HCEC 1CT (cell line): ENCODE measurements at regions not wholly inside any gene's neighbourhood (a gene's known extent, or its start where the extent isn't known, plus 50 kb on each side); places are given as distances from the start of the nearest gene placed in this dataset.
A peak's percentile ranks its signal among the peaks of the same experiment; 100 is the strongest.

ENCODE experiments used
- DNase-seq: peaks from one replicate; pipeline ENCODE4 v3.0.0-alpha.2; 2017

GRCh38 chr14:101047326-101047725 is 143.8 kb upstream of the RTL1 start:
- no peak for DNase-seq

DNA sequence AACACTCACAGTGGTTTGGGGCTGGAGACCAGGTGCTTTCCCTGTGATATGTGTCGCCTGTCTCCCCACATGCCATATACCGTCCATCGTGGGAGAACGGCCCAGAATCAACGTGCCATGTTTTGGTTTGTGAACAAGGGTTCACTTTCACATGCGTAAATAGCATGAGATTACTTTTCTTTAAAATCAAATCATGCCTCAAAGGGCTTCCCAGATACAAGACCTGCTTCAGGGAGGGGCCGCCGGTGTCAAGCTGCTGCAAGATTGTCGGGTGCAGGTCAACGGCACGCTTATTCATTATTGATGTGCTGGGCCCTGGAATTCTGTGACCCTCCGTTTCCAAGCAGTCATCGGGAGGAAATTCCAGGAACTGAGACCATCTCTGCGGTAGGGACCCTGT is 145.2 kb upstream of the RTL1 start:
- DNase-seq, result no peak

DNA sequence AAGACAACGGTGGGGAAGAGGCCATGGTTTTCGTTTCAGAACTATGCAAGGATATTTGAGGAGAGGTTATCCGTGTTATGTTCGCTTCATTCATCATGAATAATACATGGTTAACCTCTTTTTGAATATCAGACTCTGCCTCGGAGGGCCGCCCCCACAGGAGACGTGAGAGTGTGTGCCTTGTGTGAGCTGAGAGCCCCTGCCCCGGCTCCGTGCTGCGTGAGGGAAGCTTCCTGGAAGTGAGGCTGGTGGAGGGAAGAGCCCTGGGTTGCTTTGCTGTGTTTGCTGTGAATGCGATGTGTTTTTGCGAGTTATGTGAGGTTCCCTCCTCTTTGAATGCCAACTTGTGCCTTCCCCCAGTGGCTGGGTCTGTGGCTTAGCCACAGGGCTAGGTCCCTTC is 146.0 kb upstream of the RTL1 start:
- DNase-seq, result no peak

DNA sequence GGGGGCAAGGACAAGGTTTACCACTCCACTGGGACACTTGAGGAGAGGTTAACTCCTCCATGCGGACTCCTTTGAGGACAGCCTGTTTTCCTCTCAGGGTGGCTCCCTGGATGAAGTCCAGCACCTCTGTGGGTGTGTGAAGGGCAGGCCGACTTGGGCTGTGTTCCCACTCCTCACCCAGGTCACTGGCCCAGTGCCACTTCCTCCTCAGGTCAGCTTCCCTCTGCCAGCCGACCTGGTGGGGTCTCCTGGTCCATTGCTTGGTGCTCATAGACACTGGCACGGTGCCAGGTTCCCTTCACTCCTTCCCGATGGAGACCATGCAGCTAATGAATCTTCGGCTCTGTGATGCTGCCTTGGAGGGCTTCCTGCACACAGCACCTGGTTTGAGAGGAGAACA is 146.4 kb upstream of the RTL1 start:
- no peak for DNase-seq

- no peak for DNase-seq
Measured at GRCh38 chr14:101050901-101051490, 147.5 kb upstream of the RTL1 start.

DNA sequence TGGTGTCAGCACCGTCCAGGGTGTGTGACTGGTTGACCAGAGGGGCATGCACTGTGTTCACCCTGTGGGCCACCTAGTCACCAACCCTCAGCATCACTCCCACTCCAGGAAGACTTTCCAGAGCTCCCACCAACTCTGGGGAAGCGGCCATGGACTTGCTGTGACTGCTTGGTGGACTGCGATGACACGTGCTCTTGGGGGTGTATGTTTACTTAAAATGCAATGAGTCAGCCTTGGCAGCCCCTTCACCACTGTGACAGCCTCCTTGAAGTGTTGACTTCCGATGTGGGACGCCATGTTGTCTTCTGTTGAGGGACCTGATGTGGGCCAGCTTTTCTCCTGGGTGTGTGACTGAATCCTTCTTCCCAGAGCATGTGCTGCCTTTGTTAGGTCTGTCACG is 151.1 kb upstream of the RTL1 start:
- no peak for DNase-seq

- no peak for DNase-seq
Measured at GRCh38 chr14:101055106-101055662, 151.7 kb upstream of the RTL1 start.

GRCh38 chr14:101055776-101056374 is 152.4 kb upstream of the RTL1 start:
- no peak for DNase-seq

- DNase-seq, result no peak
Measured at GRCh38 chr14:101056446-101056845, 152.9 kb upstream of the RTL1 start.

- no peak for DNase-seq
Measured at GRCh38 chr14:101057394-101057793, 153.9 kb upstream of the RTL1 start.

DNA sequence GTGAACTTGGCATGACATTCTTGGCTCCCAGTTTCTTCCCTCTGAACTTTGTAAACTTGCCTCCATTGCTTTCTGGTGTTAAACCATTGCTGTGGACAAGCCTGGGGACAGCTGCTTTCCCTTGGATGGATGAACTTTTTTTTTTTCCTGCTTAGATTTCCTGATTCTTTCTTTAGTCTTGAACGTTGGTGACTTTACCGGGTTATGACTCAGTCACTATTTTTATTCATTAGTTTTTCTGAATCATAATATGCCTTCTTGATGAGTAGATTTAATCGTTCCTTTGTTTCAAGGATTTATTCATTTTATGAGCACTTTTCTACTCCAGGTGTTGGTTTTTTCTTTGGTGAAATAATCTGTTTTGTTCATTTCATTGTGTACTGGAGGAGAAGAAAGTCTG is 155.0 kb upstream of the RTL1 start:
- peak; percentile 36 for DNase-seq

DNA sequence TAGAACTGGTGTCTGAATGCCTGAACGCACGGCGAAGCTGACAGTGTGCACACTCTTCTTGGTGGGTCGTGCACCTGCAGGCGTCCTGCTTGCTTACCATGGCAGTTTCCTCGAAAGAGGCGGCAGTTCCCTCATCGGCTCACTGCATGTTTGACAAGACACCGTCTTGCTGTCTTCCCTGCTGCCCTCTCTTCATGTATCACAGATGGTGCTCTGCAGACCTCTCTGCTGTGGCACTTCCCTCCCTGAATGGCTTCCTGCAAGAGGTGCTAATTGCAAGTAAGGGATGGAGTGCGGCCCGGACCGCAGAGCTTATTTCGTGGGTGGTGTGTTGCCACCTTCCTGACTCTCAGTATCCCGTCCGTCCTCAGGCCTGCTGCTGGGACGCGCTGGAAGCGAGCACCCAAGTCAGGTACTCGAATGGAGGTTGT is 156.7 kb upstream of the RTL1 start:
- no peak for DNase-seq

DNA sequence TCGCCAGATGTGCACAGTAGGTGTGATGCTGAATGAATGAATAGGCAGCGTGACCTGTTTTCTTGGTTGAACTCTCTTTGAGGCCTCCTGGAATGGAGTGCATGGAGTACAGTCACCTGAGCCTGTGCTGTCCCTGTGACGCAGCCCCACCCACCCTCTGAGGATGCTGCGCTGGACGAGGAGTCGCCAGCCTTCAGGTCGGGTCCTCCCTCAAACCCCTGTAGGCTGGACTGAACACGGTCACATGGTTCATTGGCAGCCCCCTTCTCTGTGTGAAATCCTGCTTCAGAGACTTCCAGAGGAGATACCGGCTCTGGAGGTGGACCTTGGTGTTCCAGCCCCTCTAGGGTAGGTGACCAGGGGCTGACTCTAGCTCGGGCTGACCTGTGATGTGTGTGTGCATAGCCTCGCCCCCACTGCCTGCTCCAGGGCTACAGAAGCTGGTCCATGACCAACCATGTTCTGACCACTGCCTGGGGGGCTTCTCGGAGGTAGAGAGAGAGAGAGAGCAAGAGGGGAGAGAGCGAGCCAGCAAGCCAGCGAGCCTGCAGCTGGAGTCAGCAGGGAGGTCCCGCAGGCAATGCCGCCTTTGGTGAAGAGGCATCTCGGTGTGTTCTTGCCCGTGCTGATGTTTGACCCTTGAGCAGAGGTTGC is 158.0 kb upstream of the RTL1 start:
- DNase-seq, result no peak

DNA sequence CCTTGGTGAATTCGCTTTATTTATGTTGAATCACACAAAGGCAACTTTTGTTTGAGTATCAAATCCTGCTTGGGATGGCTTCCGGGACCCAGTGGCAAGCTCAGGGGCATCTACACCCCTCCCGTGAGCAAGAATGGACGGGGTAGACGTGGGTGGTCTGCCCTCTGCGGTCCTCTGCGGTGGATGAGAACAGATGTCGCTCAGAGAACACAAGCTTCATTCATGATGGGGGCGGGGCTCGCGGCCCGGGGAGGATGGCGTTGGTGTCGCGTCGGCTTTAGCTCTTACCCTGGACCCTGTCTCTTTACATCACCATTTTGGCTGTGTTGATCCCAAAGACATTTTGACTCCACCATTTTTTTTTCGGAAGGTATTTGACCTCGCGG is 158.5 kb upstream of the RTL1 start:
- DNase-seq, result no peak

GRCh38 chr14:101062601-101063000 is 159.1 kb upstream of the RTL1 start:
- peak; percentile 20 for DNase-seq

GRCh38 chr14:101063121-101063520 is 159.6 kb upstream of the RTL1 start:
- no peak for DNase-seq

DNA sequence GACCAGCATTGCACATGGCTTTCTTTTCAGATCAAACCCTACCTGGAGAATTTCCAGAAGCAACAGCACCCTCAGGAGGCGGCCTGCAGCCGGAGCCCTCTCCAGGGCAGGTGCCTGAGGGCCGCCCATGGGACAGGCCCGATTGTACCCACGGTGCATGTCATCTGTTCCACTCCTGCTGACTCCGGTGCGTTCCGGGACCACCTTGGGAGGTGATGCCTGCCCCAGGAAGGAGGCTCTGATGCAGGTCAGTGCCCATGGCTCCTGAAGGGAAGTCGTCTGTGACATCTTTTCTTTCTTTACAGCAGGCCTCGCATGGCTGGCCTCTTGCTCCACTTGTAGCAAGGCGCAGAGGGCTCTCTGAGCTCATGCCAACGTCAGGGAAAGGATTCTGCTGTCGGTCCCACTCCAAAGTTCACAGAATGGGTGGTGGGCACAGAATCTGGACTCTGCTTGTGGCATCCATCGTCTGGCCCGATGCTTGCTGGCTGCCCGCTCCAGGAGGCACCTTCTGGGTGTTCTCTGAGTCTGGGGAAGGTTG is 160.7 kb upstream of the RTL1 start:
- no peak for DNase-seq

DNA sequence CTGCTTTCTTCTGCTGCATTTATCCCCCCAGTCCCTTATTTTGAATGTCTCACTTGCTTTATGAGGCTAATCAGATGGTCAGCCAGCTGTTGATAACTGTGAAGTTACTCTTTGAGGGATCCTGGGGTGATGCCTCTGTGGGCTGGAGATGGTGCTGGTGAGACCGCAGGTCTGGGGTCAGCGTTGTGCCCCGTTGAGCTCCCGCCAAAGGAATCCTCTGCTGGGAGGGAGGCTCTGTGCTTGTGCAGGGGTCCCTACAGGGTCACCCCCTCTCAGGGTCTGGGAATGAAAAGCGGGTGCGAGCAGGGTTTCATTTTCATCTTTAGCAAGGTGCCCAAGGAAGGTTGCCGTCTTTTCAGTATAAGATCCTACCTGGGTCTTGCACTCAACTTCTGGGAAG is 161.2 kb upstream of the RTL1 start:
- no peak for DNase-seq

- no peak for DNase-seq
Measured at GRCh38 chr14:101065246-101065645, 161.7 kb upstream of the RTL1 start.

GRCh38 chr14:101065696-101066694 is 162.5 kb upstream of the RTL1 start:
- DNase-seq, result no peak

GRCh38 chr14:101066826-101067510 is 163.4 kb upstream of the RTL1 start:
- no peak for DNase-seq
